Stimulated activated CD8-positive, alpha-beta memory T cell treated with anti-CD3 and anti-CD28 coated beads, Interleukin-4, amount 100 ng/mL, for 48 hours (primary cell): ENCODE measurements at regions not wholly inside any gene's neighbourhood (a gene's known extent, or its start where the extent isn't known, plus 50 kb on each side); places are given as distances from the start of the nearest gene placed in this dataset.
"Not testable (repeated sequence)": the region's sequence is repeated elsewhere in the genome, so short reads cannot be mapped to it uniquely, and the experiment has no call there.

ENCODE experiments used
- DNase-seq: peaks from one replicate; pipeline ENCODE4 v3.0.0-alpha.2; 2020

GRCh38 chr18:8995096-8995495 is 107.4 kb upstream of the NDUFV2 start:
- no peak for DNase-seq

GRCh38 chr18:8996771-8997432 is 105.6 kb upstream of the NDUFV2 start:
- DNase-seq: no peak

- DNase-seq: no peak
Measured at GRCh38 chr18:8997634-8998033, 104.9 kb upstream of the NDUFV2 start.

- no peak for DNase-seq
Measured at GRCh38 chr18:8998481-8999217, 103.8 kb upstream of the NDUFV2 start.

- DNase-seq: no peak
Measured at GRCh38 chr18:8999872-9000271, 102.6 kb upstream of the NDUFV2 start.

GRCh38 chr18:9000733-9001132 is 101.8 kb upstream of the NDUFV2 start:
- no peak for DNase-seq

GRCh38 chr18:9001209-9001608 is 101.3 kb upstream of the NDUFV2 start:
- no peak for DNase-seq

- DNase-seq: no peak
Measured at GRCh38 chr18:9003406-9004100, 98.9 kb upstream of the NDUFV2 start.

- not testable (repeated sequence) for DNase-seq
Measured at GRCh38 chr18:9004308-9004707, 98.2 kb upstream of the NDUFV2 start.

GRCh38 chr18:9007700-9008099 is 94.8 kb upstream of the NDUFV2 start:
- not testable (repeated sequence) for DNase-seq

- no peak for DNase-seq
Measured at GRCh38 chr18:9008200-9008708, 94.2 kb upstream of the NDUFV2 start.

GRCh38 chr18:9008709-9009635 is 93.5 kb upstream of the NDUFV2 start:
- DNase-seq: no peak

- no peak for DNase-seq
Measured at GRCh38 chr18:9009703-9010488, 92.6 kb upstream of the NDUFV2 start.

GRCh38 chr18:9011431-9011830 is 91.1 kb upstream of the NDUFV2 start:
- no peak for DNase-seq

- no peak for DNase-seq
Measured at GRCh38 chr18:9013926-9014373, 88.5 kb upstream of the NDUFV2 start.

- DNase-seq: no peak
Measured at GRCh38 chr18:9015689-9016088, 86.8 kb upstream of the NDUFV2 start.

- DNase-seq: no peak
Measured at GRCh38 chr18:9016633-9017166, 85.8 kb upstream of the NDUFV2 start.

- peak; percentile 87 for DNase-seq
Measured at GRCh38 chr18:9017167-9017904, 85.2 kb upstream of the NDUFV2 start.

- no peak for DNase-seq
Measured at GRCh38 chr18:9017905-9018227, 84.6 kb upstream of the NDUFV2 start.

GRCh38 chr18:9019135-9019534 is 83.4 kb upstream of the NDUFV2 start:
- DNase-seq: no peak

GRCh38 chr18:9020221-9020620 is 82.3 kb upstream of the NDUFV2 start:
- no peak for DNase-seq
